ENCODE measurements at regions not wholly inside any gene's neighbourhood (a gene's known extent, or its start where the extent isn't known, plus 50 kb on each side); places are given as distances from the start of the nearest gene placed in this dataset.

DNA sequence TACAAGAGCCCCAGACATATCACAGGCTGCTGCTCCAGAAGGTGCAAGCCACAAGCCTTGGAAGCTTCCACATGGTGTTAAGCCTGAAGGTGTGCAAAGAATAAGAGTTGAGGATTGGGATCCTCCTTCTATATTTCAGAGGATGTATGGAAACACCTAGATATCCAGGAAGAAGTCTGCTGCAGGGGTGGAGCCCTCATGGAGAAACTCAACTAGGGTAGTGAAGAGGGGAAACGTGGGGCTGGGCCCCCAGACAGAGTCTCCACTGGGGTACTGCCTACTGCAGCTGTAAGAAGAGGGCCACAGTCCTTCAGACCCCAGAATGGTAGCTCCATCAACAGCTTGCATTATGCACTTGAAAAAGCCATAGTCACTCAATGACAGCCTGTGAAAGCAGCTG is 1444.0 kb downstream of the SLITRK1 start:
- no peak for DNase-seq

DNA sequence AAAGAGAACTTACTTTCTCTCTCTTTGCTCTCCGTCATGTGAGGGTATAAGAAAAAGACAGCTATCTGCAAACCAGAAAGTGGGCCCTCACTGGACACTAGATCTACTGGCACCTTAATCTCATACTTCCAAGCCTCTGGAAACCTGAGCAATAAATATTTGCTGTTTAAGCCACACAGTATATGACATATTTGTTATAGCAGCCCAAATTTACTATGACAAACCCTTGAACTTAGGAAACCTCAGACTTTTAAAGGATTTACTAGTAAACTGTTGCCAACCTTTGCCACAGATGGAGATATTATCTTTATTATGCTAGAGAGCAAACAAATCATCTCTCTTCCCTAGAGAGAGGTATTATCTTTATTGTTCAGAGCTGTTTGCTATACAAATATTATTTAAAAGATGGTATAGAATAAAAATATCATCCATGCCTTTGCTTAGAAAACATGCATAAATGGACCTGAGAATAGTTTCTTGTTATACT is 1446.1 kb downstream of the SLITRK1 start:
- DNase-seq, result no peak

DNA sequence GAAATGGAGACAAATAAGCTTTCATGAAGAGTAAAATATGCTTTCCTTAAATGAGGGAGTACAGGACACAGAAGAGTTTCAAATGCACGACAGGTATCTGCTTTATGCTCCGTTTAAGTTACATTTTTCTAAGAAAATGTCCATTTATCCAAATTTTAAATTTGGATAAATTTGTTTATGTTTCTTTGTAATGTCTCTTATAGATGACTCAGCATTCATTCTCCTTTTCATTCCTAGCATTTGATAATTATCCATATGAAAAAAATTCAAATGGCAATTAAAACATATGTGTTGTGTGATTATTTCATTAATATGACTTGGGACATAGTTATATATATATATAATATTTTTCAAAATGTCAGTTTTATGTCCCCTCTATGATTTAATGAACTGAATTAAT is 1449.3 kb downstream of the SLITRK1 start:
- DNase-seq, result no peak

DNA sequence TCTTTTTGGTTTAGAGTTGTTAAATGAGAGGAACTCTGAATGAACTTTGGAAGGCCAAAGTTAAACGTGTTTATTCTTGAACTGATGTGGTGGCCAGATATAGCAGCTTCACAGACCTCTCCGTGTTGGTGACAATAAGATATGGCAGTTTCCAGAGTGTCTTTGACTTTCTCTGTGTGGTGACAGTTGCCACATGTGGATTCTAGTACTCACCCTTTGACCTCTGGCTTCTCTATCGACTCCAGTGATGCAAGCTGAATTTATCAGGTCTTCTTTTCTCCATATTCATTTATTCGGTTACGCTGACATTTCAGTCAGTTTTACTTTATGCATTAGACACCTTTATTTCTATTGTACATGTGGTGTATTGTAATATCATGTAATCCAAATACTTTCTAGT is 1469.5 kb downstream of the SLITRK1 start:
- no peak for DNase-seq

DNA sequence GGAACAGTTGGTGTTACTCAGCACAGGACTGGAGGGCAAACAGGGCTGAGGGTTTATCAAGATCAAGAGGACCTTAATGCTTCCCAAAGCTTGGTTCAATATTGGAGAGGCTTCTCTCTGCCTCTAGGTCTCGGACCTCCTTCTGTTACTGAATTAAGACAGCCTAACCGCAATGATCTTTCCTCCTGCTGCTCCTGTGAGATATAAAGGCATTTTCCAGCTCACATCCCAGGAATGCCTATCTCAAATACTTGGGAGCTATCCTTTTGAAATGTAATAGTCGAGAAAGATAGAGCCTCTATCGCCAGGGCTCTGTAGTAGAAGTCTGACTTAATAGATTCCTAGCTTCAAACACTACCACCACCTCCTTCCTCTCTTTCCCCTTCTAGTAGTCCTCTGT is 1475.0 kb downstream of the SLITRK1 start:
- no peak for DNase-seq

DNA sequence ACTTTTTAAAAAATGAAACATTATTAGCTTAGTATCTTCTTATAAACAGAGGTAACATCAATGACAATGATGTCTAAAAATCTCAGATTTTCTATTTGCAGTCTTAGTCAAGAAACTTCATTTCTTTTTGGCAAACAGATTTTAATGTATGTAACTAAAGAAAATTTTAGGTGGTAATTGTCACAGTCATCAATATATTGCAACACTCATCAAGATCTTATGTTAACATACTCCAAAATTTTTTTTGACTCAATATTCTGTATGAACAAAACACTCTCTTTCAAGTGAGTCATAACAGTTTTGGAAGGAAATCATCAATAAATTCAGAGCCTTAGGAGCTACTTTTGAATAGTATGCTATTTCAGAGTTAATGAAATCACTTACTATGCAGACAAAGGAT is 1507.6 kb downstream of the SLITRK1 start:
- DNase-seq, result no peak

DNA sequence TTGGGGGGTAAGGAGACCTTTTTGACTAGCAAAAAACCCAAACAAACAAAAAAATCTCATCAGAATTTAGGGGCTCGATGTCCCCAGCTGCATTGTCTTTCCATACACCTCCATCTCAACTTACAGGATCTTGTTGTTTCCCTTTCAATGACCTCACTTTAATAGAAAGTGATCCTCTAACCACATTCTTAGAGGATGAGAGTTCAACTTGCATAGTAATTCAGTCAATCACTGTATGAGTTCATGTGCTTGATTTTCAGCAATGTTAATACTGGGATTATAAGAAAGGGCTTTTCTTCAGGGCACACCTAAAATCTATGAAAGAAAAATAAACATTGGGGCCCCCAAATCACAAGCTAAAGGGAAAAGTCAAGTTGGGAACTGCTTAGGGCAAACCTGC is 1512.0 kb downstream of the SLITRK1 start:
- no peak for DNase-seq

DNA sequence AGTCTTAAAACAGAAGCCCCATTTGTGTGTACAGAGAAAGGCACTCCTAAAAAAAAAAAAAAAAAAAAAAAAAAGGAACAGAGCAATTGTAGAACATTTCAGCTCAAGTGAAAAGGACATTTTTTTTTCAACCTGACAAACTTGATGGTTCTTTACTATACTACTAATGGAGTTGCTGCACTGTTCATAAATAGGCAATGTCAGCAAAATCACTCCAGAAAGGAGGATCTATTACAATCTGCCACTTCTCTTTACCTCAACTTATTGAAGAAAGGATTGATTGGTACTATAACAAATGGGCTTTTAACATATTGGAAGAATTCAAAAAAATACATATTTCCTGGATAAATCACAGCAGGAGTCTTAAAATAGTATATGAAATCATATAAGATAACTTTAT is 1517.7 kb downstream of the SLITRK1 start:
- DNase-seq, result no peak

DNA sequence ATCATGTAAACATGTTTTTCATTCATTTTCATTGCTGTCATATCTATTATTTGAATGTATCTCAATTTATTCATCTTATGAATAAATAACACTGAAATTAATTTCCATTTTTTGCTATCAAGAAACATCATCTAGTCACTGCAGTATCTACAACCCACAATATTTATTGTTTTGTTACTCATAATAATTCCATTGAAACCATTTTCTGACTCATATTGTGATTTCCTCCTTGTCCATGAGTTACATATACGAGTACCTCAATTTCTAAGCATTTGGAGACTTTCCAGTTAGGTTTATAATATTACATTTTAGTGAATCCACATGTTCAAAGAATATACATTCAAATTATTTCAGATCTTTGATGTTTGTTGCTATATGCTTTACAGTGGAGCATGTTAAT is 1524.0 kb downstream of the SLITRK1 start:
- no peak for DNase-seq

DNA sequence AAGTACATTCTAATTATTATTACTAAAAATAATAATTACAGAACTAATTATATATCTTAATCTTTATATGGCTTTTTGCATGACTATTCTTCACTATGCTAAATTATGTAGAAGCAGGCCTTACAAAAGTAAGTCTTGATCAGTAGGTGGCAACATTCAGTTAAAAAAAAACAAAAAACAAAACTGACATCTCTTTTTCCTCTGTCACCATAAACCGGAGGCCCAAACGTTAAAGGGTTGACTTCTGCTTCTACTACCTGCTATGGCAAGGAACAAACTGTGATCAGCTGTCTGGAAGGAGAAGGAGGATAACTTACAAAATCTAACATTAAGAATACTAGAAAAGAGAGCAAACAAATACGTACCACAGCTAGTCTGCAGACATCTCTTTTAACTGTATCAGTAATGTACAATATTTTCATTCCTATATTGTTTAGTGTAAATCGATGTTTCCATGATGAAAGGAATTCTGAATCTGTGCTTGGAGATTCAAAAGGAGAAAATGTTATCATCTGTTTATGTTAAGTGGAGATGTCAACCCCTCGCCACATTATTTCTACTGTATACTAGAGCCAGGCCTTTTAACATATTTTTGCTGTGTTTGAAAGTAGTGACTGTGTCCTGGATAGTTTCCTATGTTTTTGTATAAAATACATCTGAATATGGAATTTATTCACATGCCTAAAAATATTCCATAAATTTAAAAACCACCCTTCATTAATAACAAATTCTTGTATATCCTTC is 1525.4 kb downstream of the SLITRK1 start:
- no peak for DNase-seq

DNA sequence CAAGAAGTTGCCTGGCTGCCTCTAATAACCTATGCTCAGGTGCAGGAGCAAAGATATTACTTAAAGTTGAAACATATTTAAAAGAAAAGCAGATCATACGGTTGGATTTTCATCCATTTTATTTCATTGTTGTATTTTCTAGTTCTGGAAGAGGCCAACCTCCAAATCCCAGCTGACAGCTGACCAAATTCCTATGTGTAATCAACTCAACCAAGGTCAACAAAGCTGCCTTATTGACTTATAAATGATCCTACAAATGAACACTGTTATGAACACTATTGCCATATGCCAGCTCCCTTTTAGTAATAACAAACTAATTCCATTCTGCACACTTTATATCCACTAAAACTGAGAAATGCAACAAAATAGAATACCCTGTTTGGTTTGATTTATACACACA is 1537.4 kb downstream of the SLITRK1 start:
- no peak for DNase-seq

DNA sequence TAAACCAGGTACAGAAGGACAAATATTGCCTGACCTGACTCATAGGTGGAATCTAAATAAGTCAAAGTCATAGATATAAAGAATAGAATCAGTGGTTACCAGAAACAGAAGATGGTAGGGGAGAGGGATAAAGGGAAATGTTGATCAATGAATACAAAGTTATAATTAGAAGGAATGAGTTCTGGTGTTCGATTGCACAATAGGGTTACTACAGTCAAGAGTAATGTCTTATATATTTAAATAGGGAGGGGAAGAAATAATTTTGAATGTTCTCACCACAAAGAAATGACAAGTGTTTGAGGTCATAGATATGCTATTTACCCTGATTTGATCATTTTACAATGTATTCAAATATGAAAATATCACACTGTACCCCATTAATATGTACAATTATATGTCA is 1541.2 kb downstream of the SLITRK1 start:
- no peak for DNase-seq

DNA sequence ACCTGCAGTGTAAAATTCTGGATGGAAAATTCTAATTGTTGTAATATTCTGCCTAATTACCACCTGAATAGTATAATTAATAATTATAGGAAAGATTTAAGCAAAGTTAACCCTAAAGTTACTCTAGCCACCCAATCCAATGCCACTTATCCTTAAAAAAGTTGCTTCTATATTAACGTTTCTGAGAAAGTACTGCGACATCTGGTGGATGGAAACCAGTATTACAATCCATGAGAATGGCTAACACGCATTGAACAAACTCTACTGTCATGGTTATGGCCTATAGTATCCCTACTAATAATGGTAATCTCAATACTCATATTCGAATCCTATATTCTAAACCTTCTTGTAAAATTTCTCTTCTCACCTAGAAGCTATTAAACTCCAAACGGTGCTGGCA is 1551.8 kb downstream of the SLITRK1 start:
- DNase-seq, result no peak

DNA sequence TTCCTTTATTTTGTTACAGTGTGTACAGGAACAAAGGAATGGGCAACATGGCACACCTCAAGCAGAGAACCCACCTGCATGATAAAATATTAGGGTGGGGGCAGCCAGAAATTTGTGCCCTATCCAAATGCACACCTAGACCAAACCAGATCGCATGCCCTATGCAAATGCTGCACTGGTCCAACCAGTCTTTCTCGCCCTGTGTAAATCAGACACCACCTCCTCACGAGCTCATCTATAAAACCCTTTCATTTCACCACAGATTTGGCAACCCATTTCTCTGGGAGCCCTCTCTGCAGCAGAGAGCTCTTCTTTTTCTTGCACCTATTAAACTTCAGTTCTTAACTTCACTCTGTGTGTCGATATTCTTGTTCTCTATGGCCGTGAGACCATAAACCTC is 1559.2 kb downstream of the SLITRK1 start:
- DNase-seq, result no peak

DNA sequence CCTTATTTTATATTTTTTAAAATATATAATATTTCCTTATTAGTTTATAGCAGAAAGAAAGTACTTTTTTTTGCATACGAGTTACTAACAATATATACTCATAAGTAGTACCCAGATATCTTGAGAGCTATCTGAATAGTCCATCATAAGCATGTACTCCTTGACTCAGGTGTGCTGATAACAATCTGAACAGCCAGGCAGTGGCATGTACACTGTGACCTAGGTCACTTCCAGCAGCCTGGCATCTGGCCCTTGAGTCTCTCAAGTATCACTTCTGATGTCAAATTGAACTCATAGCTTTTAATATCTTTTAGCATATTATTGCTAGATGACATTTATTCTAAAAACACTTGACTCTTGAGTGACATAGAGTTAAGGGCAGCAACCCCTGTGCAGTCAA is 1576.7 kb downstream of the SLITRK1 start:
- DNase-seq, result no peak

DNA sequence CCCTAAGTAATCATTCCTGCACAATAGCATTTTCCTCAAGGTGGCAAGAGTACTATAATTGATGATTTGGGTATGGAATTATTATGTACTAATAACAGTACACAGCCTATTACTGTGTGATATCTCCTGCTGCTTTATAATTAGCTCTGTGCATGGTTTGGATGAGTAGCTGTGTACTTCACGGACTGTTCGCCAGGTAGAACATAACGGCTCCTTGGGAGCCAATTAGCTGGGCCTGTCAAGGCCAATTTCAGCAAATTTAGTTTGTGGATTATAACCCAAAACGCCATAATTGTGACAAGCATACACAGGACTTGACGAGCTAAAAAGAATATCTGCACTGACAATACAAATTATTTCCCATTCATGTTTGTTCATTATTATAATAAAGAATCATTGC is 1584.2 kb downstream of the SLITRK1 start:
- no peak for DNase-seq

DNA sequence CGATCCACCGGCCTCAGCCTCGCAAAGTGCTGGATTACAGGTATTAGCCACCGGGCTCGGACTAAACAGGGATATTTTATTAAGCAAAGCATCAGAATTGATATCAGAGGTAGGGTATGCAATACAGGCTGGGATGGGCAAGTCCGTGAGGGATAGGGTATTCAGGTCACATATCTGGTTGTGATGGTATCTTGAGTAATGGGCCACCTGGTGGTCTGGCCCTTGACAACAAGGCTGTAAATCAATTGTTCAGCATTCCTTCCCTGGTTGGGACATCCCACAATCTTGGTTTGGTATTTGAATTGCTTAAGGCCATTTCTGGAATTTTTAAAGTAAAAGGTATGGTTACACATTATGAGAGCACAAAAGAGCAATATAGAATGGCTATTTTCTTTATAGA is 1588.0 kb downstream of the SLITRK1 start:
- DNase-seq, result no peak

DNA sequence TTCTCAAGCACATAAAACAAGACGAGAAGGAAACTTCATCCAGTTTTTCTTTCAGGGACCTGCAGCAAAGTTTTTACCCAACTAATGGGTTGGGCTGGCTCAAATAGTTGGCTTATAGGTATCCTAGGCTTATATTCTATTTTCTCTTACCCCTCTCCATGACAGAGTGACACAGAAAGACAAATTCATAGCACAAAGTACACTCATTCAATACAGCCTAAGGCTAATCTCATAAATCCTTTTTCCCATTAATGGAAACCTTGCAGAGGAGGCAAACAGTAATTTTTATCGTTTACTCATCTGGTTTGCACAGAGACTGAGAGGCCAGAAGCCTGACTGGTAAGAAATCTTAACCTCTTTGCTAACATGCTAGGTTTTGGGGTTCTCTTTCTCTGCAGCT is 1589.9 kb downstream of the SLITRK1 start:
- no peak for DNase-seq

DNA sequence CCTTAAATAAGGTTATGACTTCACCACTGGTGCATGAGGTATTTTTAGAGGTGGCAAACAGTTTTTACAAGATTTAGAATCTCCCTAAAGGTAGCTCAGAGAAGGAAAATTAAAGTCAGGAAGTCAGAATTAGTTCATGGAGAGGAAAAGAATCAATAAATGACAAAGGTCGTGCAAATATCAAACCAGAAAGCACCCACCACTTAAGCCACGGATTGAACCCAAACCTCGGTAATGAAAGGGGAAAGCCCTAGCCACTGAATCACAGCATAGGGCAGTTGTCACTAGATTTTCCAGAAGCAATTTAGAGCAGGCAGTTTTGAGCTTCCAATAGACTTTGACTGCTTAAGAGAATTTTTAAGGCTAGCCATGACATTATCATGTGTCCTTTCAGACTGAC is 1590.4 kb downstream of the SLITRK1 start:
- DNase-seq, result no peak

DNA sequence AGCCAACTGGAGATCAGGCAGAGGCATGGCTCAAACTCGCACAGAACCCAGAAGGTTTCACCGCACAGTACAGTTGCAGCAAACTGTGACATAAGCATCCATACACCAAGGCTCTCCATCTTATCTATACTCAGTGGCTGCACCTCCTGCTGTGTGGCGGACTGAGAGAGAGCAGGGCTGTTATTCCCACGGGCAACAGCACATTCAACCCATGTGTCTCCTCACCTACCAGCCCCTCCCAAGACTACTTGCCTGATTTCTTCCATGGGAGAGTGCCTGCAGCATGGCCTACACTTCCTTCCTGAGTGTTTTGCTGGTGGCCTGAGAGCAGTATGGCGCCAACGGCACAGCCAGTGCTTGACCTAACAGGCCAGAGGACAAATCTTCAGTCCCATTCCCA is 1606.6 kb downstream of the SLITRK1 start:
- no peak for DNase-seq

DNA sequence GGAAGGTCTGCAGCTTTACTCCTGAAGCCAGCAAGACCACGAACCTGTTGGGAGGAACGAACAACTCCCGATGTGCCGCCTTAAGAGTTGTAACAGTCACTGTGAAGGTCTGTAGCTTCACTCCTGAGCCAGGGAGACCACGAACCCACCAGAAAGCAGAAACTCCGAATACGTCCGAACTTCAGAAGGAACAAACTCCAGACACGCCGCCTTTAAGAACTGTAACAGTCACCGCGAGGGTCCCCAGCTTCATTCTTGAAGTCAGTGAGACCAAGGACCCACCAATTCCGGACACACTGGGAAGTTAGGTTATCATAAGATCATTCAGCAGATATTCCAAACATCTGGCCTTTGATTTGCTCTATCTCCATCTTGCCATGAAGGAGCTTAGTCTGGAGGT is 1623.0 kb downstream of the SLITRK1 start:
- DNase-seq, result no peak

DNA sequence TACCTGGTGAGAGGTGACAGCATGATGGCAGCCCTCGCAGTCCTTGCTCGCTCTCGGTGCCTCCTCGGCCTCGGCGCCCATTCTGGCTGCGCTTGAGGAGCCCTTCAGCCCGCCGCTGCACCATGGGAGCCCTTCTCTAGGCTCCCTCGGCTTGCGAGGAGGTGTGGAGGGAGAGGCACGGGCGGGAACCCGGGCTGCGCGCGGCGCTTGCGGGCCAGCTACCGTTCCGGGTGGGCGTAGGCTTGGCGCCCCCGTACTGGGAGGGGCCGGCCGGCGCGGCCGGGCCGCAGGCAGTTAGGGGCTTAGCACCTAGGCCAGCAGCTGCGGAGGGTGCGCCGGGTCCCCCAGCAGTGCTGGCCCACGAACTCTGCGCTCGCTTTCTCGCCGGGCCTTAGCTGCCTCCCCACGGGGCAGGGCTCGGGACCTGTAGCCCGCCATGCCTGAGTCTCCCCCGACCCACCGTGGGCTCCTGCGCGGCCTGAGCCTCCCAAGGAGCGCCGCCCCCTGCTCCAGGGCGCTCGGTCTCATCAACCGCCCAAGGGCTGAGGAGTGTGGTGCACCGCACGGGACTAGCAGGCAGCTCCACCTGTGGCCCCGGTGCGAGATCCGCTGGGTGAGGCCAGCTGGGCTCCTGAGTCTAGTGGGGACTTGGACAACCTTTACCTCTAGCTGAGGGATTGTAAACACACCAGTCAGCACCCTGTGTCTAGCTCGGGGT is 1624.3 kb downstream of the SLITRK1 start:
- DNase-seq, result no peak

DNA sequence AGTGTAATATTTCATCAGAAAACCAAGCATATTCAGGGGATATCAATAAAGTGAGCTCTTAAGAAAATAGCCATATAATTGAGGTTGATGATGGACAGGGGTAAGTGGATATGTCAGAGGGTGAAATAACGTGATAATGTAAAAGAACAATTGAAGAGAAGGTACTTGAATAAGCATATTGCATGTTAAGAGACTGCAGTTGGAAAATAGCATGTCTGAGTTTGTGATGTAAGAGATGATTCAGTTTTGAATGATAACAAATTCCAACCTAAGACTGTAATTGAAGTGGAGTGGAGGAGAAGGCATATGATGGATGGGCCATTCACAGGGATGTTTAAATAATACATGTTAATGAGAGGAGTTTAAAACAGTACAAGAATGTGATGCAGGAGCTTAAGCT is 1633.5 kb downstream of the SLITRK1 start:
- DNase-seq, result no peak

All from nucleus accumbens (tissue), 56 donors.